OCI-LY3 (cell line): ENCODE measurements at regions not wholly inside any gene's neighbourhood (a gene's known extent, or its start where the extent isn't known, plus 50 kb on each side); places are given as distances from the start of the nearest gene placed in this dataset.

Source experiments
- CTCF ChIP-seq: fragments of 200-600, 300-600 bp; sonication (generic); IDR thresholded peaks from 2 replicates; pipeline ENCODE4 v1.5.1; 2014; ENCODE audit warnings: antibody characterized with exemption, low read length, low read depth
- EZH2phosphoT487 ChIP-seq: fragments of 200-600 bp; shearing (Covaris generic); IDR thresholded peaks from 2 replicates; pipeline ENCODE4 v1.6.1; 2018; ENCODE audit warnings: antibody characterized with exemption, mixed run types, low read depth

GRCh38 chr12:11559626-11560340 is 89.7 kb upstream of the ETV6 start:
- no peak for TF ChIP-seq CTCF
- no peak for TF ChIP-seq EZH2phosphoT487
